WTC11 (cell line): ENCODE measurements at regions not wholly inside any gene's neighbourhood (a gene's known extent, or its start where the extent isn't known, plus 50 kb on each side); places are given as distances from the start of the nearest gene placed in this dataset.

Experiments used
- CREB1 ChIP-seq: sonication (generic); formaldehyde crosslinking; IDR thresholded peaks from 2 replicates; pipeline ENCODE4 v1.8.0; 2023; ENCODE audit warnings: mild to moderate bottlenecking, missing genetic modification reagents
- ELF4 ChIP-seq: sonication (generic); formaldehyde crosslinking; IDR thresholded peaks from 2 replicates; pipeline ENCODE4 v1.8.1; 2022; ENCODE audit warnings: low read depth, mild to moderate bottlenecking, moderate library complexity, missing genetic modification reagents
- JUN ChIP-seq: sonication (generic); formaldehyde crosslinking; IDR thresholded peaks from 2 replicates; pipeline ENCODE4 v1.8.0; 2023; ENCODE audit warnings: mild to moderate bottlenecking, missing genetic modification reagents
- MAX ChIP-seq: sonication (generic); formaldehyde crosslinking; IDR thresholded peaks from 2 replicates; pipeline ENCODE4 v1.8.0; 2022; ENCODE audit warnings: mild to moderate bottlenecking, missing genetic modification reagents
- NR1H2 ChIP-seq: sonication (generic); formaldehyde crosslinking; IDR thresholded peaks from 2 replicates; pipeline ENCODE4 v1.9.0; 2021; ENCODE audit warnings: mild to moderate bottlenecking, moderate library complexity, missing genetic modification reagents
- TF ChIP-seq, protein P1 (sequence below): fragments of 200-600 bp; IDR thresholded peaks from 2 replicates; pipeline ENCODE4 v1.8.0; 2022; ENCODE audit warnings: antibody characterized with exemption

- TF ChIP-seq, protein P1, sequence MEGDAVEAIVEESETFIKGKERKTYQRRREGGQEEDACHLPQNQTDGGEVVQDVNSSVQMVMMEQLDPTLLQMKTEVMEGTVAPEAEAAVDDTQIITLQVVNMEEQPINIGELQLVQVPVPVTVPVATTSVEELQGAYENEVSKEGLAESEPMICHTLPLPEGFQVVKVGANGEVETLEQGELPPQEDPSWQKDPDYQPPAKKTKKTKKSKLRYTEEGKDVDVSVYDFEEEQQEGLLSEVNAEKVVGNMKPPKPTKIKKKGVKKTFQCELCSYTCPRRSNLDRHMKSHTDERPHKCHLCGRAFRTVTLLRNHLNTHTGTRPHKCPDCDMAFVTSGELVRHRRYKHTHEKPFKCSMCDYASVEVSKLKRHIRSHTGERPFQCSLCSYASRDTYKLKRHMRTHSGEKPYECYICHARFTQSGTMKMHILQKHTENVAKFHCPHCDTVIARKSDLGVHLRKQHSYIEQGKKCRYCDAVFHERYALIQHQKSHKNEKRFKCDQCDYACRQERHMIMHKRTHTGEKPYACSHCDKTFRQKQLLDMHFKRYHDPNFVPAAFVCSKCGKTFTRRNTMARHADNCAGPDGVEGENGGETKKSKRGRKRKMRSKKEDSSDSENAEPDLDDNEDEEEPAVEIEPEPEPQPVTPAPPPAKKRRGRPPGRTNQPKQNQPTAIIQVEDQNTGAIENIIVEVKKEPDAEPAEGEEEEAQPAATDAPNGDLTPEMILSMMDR = no peak
- TF ChIP-seq NR1H2 (CRISPR knock-in tag) (no peak), MAX (CRISPR knock-in tag) (no peak), ELF4 (CRISPR knock-in tag) (no peak), CREB1 (no peak), JUN (CRISPR knock-in tag) (no peak)
Measured at GRCh38 chr12:86663173-86663572, 407.0 kb upstream of the MGAT4C start.
